GM19351 (cell line): ENCODE measurements at regions not wholly inside any gene's neighbourhood (a gene's known extent, or its start where the extent isn't known, plus 50 kb on each side); places are given as distances from the start of the nearest gene placed in this dataset.
"Not testable (repeated sequence)": the region's sequence is repeated elsewhere in the genome, so short reads cannot be mapped to it uniquely, and the experiment has no call there.

Source experiments
- ATAC-seq: cut with Tn5 transposase; IDR thresholded peaks from one replicate; pipeline ENCODE4 v1.9.1; 2021; ENCODE audit warnings: mild to moderate bottlenecking, moderate library complexity; ENCODE audit not compliant: unreplicated experiment

- no peak for ATAC-seq
Observed at GRCh38 chrX:122268353-122268752, 915.7 kb upstream of the GRIA3 start.

GRCh38 chrX:122269243-122269781 lies 914.8 kb upstream of the GRIA3 start:
- ATAC-seq = no peak

- ATAC-seq = no peak
Observed at GRCh38 chrX:122270809-122271494, 913.1 kb upstream of the GRIA3 start.

- no peak for ATAC-seq
Observed at GRCh38 chrX:122272011-122272410, 912.1 kb upstream of the GRIA3 start.

GRCh38 chrX:122279746-122280145 lies 904.3 kb upstream of the GRIA3 start:
- ATAC-seq = no peak

- not testable (repeated sequence) for ATAC-seq
Observed at GRCh38 chrX:122299822-122300221, 884.3 kb upstream of the GRIA3 start.

- ATAC-seq = no peak
Observed at GRCh38 chrX:122301491-122301890, 882.6 kb upstream of the GRIA3 start.

GRCh38 chrX:122303761-122304160 lies 880.3 kb upstream of the GRIA3 start:
- ATAC-seq = no peak

- no peak for ATAC-seq
Observed at GRCh38 chrX:122344816-122345215, 839.3 kb upstream of the GRIA3 start.

- ATAC-seq = no peak
Observed at GRCh38 chrX:122363112-122363795, 820.8 kb upstream of the GRIA3 start.

GRCh38 chrX:122375533-122375932 lies 808.5 kb upstream of the GRIA3 start:
- ATAC-seq = not testable (repeated sequence)

GRCh38 chrX:122389005-122389404 lies 795.1 kb upstream of the GRIA3 start:
- no peak for ATAC-seq

- ATAC-seq = no peak
Observed at GRCh38 chrX:122418758-122419157, 765.3 kb upstream of the GRIA3 start.

GRCh38 chrX:122421434-122422121 lies 762.5 kb upstream of the GRIA3 start:
- ATAC-seq = no peak

GRCh38 chrX:122422547-122422946 lies 761.5 kb upstream of the GRIA3 start:
- ATAC-seq = no peak

GRCh38 chrX:122434942-122435341 lies 749.1 kb upstream of the GRIA3 start:
- ATAC-seq = no peak

GRCh38 chrX:122439831-122440230 lies 744.2 kb upstream of the GRIA3 start:
- no peak for ATAC-seq

GRCh38 chrX:122440832-122441231 lies 743.2 kb upstream of the GRIA3 start:
- no peak for ATAC-seq

- no peak for ATAC-seq
Observed at GRCh38 chrX:122441451-122441850, 742.6 kb upstream of the GRIA3 start.

- ATAC-seq = no peak
Observed at GRCh38 chrX:122445466-122445865, 738.6 kb upstream of the GRIA3 start.

- ATAC-seq = no peak
Observed at GRCh38 chrX:122464341-122464740, 719.7 kb upstream of the GRIA3 start.

- no peak for ATAC-seq
Observed at GRCh38 chrX:122475306-122475705, 708.8 kb upstream of the GRIA3 start.
